GM23338 (cell line): ENCODE measurements at regions not wholly inside any gene's neighbourhood (a gene's known extent, or its start where the extent isn't known, plus 50 kb on each side); places are given as distances from the start of the nearest gene placed in this dataset.
"Not testable (repeated sequence)": the region's sequence is repeated elsewhere in the genome, so short reads cannot be mapped to it uniquely, and the experiment has no call there.

Experiments
- ATAC-seq: fragments of 200-7000 bp; cut with Tn5 transposase; 3 replicates; pipeline ENCODE4 v1.9.1; 2020
- DNase-seq: peaks from one replicate; pipeline ENCODE4 v3.0.0-alpha.2; 2015; ENCODE audit warnings: low spot score
- H2AFZ ChIP-seq: fragments of 200-600 bp; sonication (generic); 2 replicates; pipeline ENCODE4 v1.8.0; 2016; ENCODE audit warnings: antibody characterized with exemption, mild to moderate bottlenecking, moderate library complexity
- H3F3A ChIP-seq: fragments of 200-600 bp; sonication (generic); replicated peaks from 2 replicates; pipeline ENCODE4 v1.8.0; 2017; ENCODE audit warnings: antibody characterized with exemption, mixed run types, low read depth
- H3K27ac ChIP-seq: fragments of 200-600 bp; sonication (generic); 2 replicates; pipeline ENCODE4 v1.6.1; 2016; ENCODE audit warnings: low read depth
- H3K27me3 ChIP-seq: fragments of 200-600 bp; sonication (generic); 2 replicates; pipeline ENCODE4 v1.8.0; 2016; ENCODE audit warnings: mild to moderate bottlenecking, mixed run types, moderate library complexity; ENCODE audit not compliant: insufficient read depth
- H3K36me3 ChIP-seq: fragments of 200-600 bp; sonication (generic); 2 replicates; pipeline ENCODE4 v1.8.0; 2016; ENCODE audit warnings: mild to moderate bottlenecking; ENCODE audit not compliant: insufficient read depth
- H3K4me1 ChIP-seq: fragments of 200-600 bp; sonication (generic); 2 replicates; pipeline ENCODE4 v1.8.0; 2016; ENCODE audit warnings: mild to moderate bottlenecking, moderate library complexity; ENCODE audit not compliant: insufficient read depth
- H3K4me2 ChIP-seq: fragments of 200-600 bp; sonication (generic); 2 replicates; pipeline ENCODE4 v1.7.1; 2017; ENCODE audit warnings: mixed run types
- H3K4me3 ChIP-seq: fragments of 200-600 bp; sonication (generic); 2 replicates; pipeline ENCODE4 v1.6.1; 2016; ENCODE audit warnings: mixed run types
- H3K79me2 ChIP-seq: fragments of 200-600 bp; sonication (generic); replicated peaks from 2 replicates; pipeline ENCODE4 v1.8.0; 2017; ENCODE audit warnings: mild to moderate bottlenecking; ENCODE audit not compliant: insufficient read depth
- H3K9me2 ChIP-seq: fragments of 200-600 bp; sonication (generic); 2 replicates; pipeline ENCODE4 v1.8.0; 2017; ENCODE audit not compliant: insufficient read depth
- H4K20me1 ChIP-seq: fragments of 200-600 bp; sonication (generic); replicated peaks from 2 replicates; pipeline ENCODE4 v1.8.0; 2017; ENCODE audit warnings: mild to moderate bottlenecking; ENCODE audit not compliant: insufficient read depth
- H3K27ac Mint-ChIP-seq: 2 replicates; pipeline ENCODE4 v1.8.0; 2020; ENCODE audit warnings: inconsistent platforms, mild to moderate bottlenecking, moderate library complexity, mixed read lengths
- H3K27me3 Mint-ChIP-seq: 3 replicates; pipeline ENCODE4 v1.8.0; 2022; ENCODE audit warnings: low read depth, mild to moderate bottlenecking, moderate library complexity, mixed read lengths, inconsistent platforms; ENCODE audit not compliant: insufficient read depth, poor library complexity
- H3K36me3 Mint-ChIP-seq: 3 replicates; pipeline ENCODE4 v1.8.0; 2021; ENCODE audit warnings: low read depth, mild to moderate bottlenecking, inconsistent platforms, moderate library complexity, mixed read lengths
- H3K4me1 Mint-ChIP-seq: 3 replicates; pipeline ENCODE4 v1.8.0; 2020; ENCODE audit warnings: mild to moderate bottlenecking, inconsistent platforms, mixed read lengths
- H3K4me3 Mint-ChIP-seq: 3 replicates; pipeline ENCODE4 v1.8.0; 2021; ENCODE audit warnings: moderate library complexity, mild to moderate bottlenecking, inconsistent platforms, mixed read lengths
- H3K9me3 Mint-ChIP-seq: 3 replicates; pipeline ENCODE4 v1.8.0; 2020; ENCODE audit warnings: moderate library complexity, mild to moderate bottlenecking, inconsistent platforms, mixed read lengths
- REST ChIP-seq: IDR thresholded peaks from one replicate; pipeline ENCODE4 v1.6.1; 2018; ENCODE audit warnings: antibody characterized with exemption; ENCODE audit not compliant: unreplicated experiment
- STAT1 ChIP-seq: IDR thresholded peaks from one replicate; pipeline ENCODE4 v1.6.1; 2016; ENCODE audit warnings: antibody characterized with exemption; ENCODE audit not compliant: unreplicated experiment

- peak; percentile 67 for DNase-seq
- Histone ChIP-seq H3K36me3 (no peaks in the 10 kb centered on the region), H4K20me1 (no peaks in the 10 kb centered on the region), H3K4me1 (peaks cover 66% of the 10 kb centered on the region), H3K27ac (peak overlapping the region; percentile 94), H3K79me2 (no peaks in the 10 kb centered on the region), H3F3A (peaks cover 5% of the 10 kb centered on the region; the same call in 1 of the 2 replicates), H3K9me2 (no peaks in the 10 kb centered on the region), H3K4me3 (peak overlapping the region; percentile 17; the same call in 1 of the 2 replicates), H2AFZ (no peak overlapping the region), H3K27me3 (no peaks in the 10 kb centered on the region), H3K4me2 (peak overlapping the region; percentile 57)
- no peaks in the 10 kb centered on the region for H3K9me3 Mint-ChIP-seq
- TF ChIP-seq REST (no peak), STAT1 (no peak)
- H3K27ac Mint-ChIP-seq: peak overlapping the region; percentile 89
- H3K36me3 Mint-ChIP-seq: no peaks in the 10 kb centered on the region
- peaks cover 4% of the 10 kb centered on the region for H3K27me3 Mint-ChIP-seq
- H3K4me3 Mint-ChIP-seq: peak overlapping the region; percentile 54
- peak; percentile 60 for ATAC-seq
- peaks cover 61% of the 10 kb centered on the region for H3K4me1 Mint-ChIP-seq
Measured at GRCh38 chr20:53865901-53866793, 204.2 kb downstream of the BCAS1 start.

- H3F3A ChIP-seq, DNase-seq, H3K36me3 Mint-ChIP-seq, H3K27me3 ChIP-seq, H2AFZ ChIP-seq, H3K36me3 ChIP-seq, H3K9me3 Mint-ChIP-seq, H3K9me2 ChIP-seq, H3K79me2 ChIP-seq, ATAC-seq, H3K4me3 Mint-ChIP-seq, H4K20me1 ChIP-seq, H3K27me3 Mint-ChIP-seq: not testable (repeated sequence)
- H3K4me2 ChIP-seq: peak overlapping the region; percentile 57
- H3K4me1 Mint-ChIP-seq: peaks cover 57% of the 10 kb centered on the region
- 0 out of 2 replicates have a peak overlapping the region, but pooled peaks have one; percentile 17 for H3K4me3 ChIP-seq
- H3K27ac Mint-ChIP-seq: peak overlapping the region; percentile 89
- H3K4me1 ChIP-seq: peaks cover 55% of the 10 kb centered on the region
- H3K27ac ChIP-seq: peak overlapping the region; percentile 94
Measured at GRCh38 chr20:53864765-53865683, 205.4 kb downstream of the BCAS1 start.

GRCh38 chr20:53863923-53864641, 206.3 kb downstream of the BCAS1 start:
- not testable (repeated sequence) for H3K4me2 ChIP-seq, DNase-seq, H3K4me3 Mint-ChIP-seq, H3K79me2 ChIP-seq, H3K9me2 ChIP-seq, H3K27me3 Mint-ChIP-seq, H4K20me1 ChIP-seq, H3K9me3 Mint-ChIP-seq, H3K36me3 ChIP-seq, H3K27me3 ChIP-seq, H3K36me3 Mint-ChIP-seq, H2AFZ ChIP-seq, H3K4me3 ChIP-seq, H3F3A ChIP-seq
- H3K27ac ChIP-seq: peak overlapping the region; percentile 94; the same call in 1 of the 2 replicates
- ATAC-seq: peak; percentile 7; the same call in 2 of the 3 replicates
- peaks cover 50% of the 10 kb centered on the region for H3K4me1 ChIP-seq
- Mint-ChIP-seq H3K4me1 (peaks cover 53% of the 10 kb centered on the region), H3K27ac (peak overlapping the region; percentile 38)

GRCh38 chr20:53863535-53863922, 206.9 kb downstream of the BCAS1 start:
- not testable (repeated sequence) for H2AFZ ChIP-seq, H3K27me3 ChIP-seq, H3K27ac ChIP-seq, H4K20me1 ChIP-seq, H3K4me3 ChIP-seq, H3K27me3 Mint-ChIP-seq, H3K4me2 ChIP-seq, H3K36me3 Mint-ChIP-seq, H3K9me3 Mint-ChIP-seq, ATAC-seq, H3K36me3 ChIP-seq, H3K4me3 Mint-ChIP-seq, H3K79me2 ChIP-seq, H3F3A ChIP-seq, H3K9me2 ChIP-seq, DNase-seq
- H3K4me1 ChIP-seq: peaks cover 50% of the 10 kb centered on the region
- Mint-ChIP-seq H3K4me1 (peaks cover 53% of the 10 kb centered on the region), H3K27ac (peak overlapping the region; percentile 38)
